OCI-LY3 (cell line): ENCODE measurements at regions not wholly inside any gene's neighbourhood (a gene's known extent, or its start where the extent isn't known, plus 50 kb on each side); places are given as distances from the start of the nearest gene placed in this dataset.

Experiments used
- CTCF ChIP-seq: fragments of 200-600, 300-600 bp; sonication (generic); IDR thresholded peaks from 2 replicates; pipeline ENCODE4 v1.5.1; 2014; ENCODE audit warnings: antibody characterized with exemption, low read length, low read depth
- EZH2phosphoT487 ChIP-seq: fragments of 200-600 bp; shearing (Covaris generic); IDR thresholded peaks from 2 replicates; pipeline ENCODE4 v1.6.1; 2018; ENCODE audit warnings: antibody characterized with exemption, mixed run types, low read depth

GRCh38 chr14:94702629-94703028 lies 67.3 kb downstream of the GSC start:
- TF ChIP-seq CTCF: no peak
- TF ChIP-seq EZH2phosphoT487: no peak
